HEK293 (cell line): ENCODE measurements at regions not wholly inside any gene's neighbourhood (a gene's known extent, or its start where the extent isn't known, plus 50 kb on each side); places are given as distances from the start of the nearest gene placed in this dataset.

ENCODE experiments used
- CTCF ChIP-seq: fragments of 450-650 bp; formaldehyde crosslinking; IDR thresholded peaks from 2 replicates; pipeline ENCODE4 v1.5.1; 2016; ENCODE audit warnings: missing biosample characterization, missing genetic modification characterization
- YY2 ChIP-seq: fragments of 450-650 bp; formaldehyde crosslinking; IDR thresholded peaks from 2 replicates; pipeline ENCODE4 v1.5.1; 2016; ENCODE audit warnings: missing biosample characterization, missing genetic modification characterization
- ZNF121 ChIP-seq: fragments of 450-650 bp; formaldehyde crosslinking; IDR thresholded peaks from 2 replicates; pipeline ENCODE4 v1.5.1; 2016; ENCODE audit warnings: missing biosample characterization, missing genetic modification characterization
- ZNF501 ChIP-seq: fragments of 450-650 bp; formaldehyde crosslinking; IDR thresholded peaks from 2 replicates; pipeline ENCODE4 v1.5.1; 2016; ENCODE audit warnings: missing biosample characterization, missing genetic modification characterization

DNA sequence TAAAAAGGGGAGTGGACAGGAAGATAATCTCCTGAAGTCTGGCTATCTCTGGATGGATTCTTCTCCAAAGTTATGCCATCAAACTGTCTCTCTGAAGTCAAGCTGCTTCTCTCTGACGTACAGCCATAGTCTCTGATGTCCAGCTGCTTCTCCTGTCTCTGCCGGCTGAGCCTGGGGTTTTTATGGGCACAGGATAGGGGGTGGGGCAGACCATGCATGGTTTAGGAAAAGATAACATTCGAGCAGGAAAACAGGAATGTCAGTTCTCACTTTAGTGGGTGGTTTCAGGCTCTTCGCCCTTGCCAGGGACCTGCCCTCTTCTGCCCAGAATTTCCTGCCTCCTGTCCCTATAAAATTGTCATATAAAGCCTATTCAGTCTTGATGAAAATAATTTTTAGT, 110.9 kb upstream of the ROBO1 start:
- no peak for TF ChIP-seq ZNF121 (tag by site-specific recombination)
- TF ChIP-seq CTCF (tag by site-specific recombination) = no peak
- no peak for TF ChIP-seq ZNF501 (tag by site-specific recombination)
- TF ChIP-seq YY2 (tag by site-specific recombination) = no peak
